ENCODE measurements at regions not wholly inside any gene's neighbourhood (a gene's known extent, or its start where the extent isn't known, plus 50 kb on each side); places are given as distances from the start of the nearest gene placed in this dataset.

GRCh38 chr10:64519427-64519826 is 998.2 kb downstream of the REEP3 start:
- H3K4me3 ChIP-seq (ENCODE audit: low read depth, low read length) = no peak overlapping the region
- no peak for TF ChIP-seq CTCF (IDR thresholded peaks at IDR 0.05; ENCODE audit: insufficient read depth, low read depth, low read length, missing control alignments)
- no peak for DNase-seq (ENCODE audit: low read depth)

GRCh38 chr10:64519831-64520230 is 998.6 kb downstream of the REEP3 start:
- H3K4me3 ChIP-seq (ENCODE audit: low read depth, low read length) = no peak overlapping the region
- TF ChIP-seq CTCF (IDR thresholded peaks at IDR 0.05; ENCODE audit: insufficient read depth, low read depth, low read length, missing control alignments) = no peak
- DNase-seq (ENCODE audit: low read depth) = no peak

GRCh38 chr10:64523065-64523759 is 1002.0 kb downstream of the REEP3 start:
- H3K4me3 ChIP-seq (ENCODE audit: low read depth, low read length) = no peak overlapping the region
- no peak for TF ChIP-seq CTCF (IDR thresholded peaks at IDR 0.05; ENCODE audit: insufficient read depth, low read depth, low read length, missing control alignments)
- DNase-seq (ENCODE audit: low read depth) = no peak

GRCh38 chr10:64528294-64529002 is 1007.2 kb downstream of the REEP3 start:
- H3K4me3 ChIP-seq (ENCODE audit: low read depth, low read length) = no peak overlapping the region
- DNase-seq (ENCODE audit: low read depth) = no peak
- TF ChIP-seq CTCF (IDR thresholded peaks at IDR 0.05; ENCODE audit: insufficient read depth, low read depth, low read length, missing control alignments) = no peak

GRCh38 chr10:64529003-64529350 is 1007.8 kb downstream of the REEP3 start:
- no peak for DNase-seq (ENCODE audit: low read depth)
- no peak overlapping the region for H3K4me3 ChIP-seq (ENCODE audit: low read depth, low read length)
- TF ChIP-seq CTCF (IDR thresholded peaks at IDR 0.05; ENCODE audit: insufficient read depth, low read depth, low read length, missing control alignments) = no peak

- H3K4me3 ChIP-seq (ENCODE audit: low read depth, low read length) = no peak overlapping the region
- no peak for DNase-seq (ENCODE audit: low read depth)
- TF ChIP-seq CTCF (IDR thresholded peaks at IDR 0.05; ENCODE audit: insufficient read depth, low read depth, low read length, missing control alignments) = no peak
Measured at GRCh38 chr10:64534616-64535015, 1013.4 kb downstream of the REEP3 start.
